ENCODE measurements at regions not wholly inside any gene's neighbourhood (a gene's known extent, or its start where the extent isn't known, plus 50 kb on each side); places are given as distances from the start of the nearest gene placed in this dataset.
"Not testable (repeated sequence)": the region's sequence is repeated elsewhere in the genome, so short reads cannot be mapped to it uniquely, and the experiment has no call there.

DNA sequence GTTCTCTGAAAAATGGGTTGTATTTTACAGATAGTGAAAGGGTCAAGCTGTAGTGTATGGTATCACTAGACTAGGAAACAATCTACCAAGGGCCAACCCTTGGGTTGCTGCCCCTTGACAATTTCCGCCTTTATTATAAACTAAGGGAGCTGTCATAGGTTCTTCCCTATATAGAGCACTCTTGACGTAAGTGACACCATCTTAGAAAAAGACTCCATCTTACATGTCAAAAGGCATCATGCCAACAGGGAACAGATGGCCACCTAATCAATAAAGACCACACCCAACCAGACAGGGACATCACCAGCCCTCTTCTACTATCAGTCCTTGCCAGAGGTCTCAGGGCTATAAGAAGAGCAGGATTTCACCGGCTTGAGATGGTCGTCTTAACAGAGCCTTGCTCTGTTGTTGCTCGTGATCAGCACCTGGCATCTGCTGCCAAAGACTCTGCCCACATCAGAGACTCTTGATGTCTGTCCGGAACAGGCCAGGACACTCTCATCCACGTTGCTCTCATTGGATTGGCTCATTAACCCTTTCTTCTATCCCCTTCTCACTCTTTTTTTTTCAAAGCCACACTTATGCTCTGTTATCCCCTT, 231.4 kb upstream of the PLGLB2 start:
- TF ChIP-seq, protein P1, sequence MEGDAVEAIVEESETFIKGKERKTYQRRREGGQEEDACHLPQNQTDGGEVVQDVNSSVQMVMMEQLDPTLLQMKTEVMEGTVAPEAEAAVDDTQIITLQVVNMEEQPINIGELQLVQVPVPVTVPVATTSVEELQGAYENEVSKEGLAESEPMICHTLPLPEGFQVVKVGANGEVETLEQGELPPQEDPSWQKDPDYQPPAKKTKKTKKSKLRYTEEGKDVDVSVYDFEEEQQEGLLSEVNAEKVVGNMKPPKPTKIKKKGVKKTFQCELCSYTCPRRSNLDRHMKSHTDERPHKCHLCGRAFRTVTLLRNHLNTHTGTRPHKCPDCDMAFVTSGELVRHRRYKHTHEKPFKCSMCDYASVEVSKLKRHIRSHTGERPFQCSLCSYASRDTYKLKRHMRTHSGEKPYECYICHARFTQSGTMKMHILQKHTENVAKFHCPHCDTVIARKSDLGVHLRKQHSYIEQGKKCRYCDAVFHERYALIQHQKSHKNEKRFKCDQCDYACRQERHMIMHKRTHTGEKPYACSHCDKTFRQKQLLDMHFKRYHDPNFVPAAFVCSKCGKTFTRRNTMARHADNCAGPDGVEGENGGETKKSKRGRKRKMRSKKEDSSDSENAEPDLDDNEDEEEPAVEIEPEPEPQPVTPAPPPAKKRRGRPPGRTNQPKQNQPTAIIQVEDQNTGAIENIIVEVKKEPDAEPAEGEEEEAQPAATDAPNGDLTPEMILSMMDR (conservative IDR thresholded peaks at IDR 0.05): not testable (repeated sequence)
- TF ChIP-seq ZFX (IDR thresholded peaks at IDR 0.05): not testable (repeated sequence)
